ENCODE measurements at regions not wholly inside any gene's neighbourhood (a gene's known extent, or its start where the extent isn't known, plus 50 kb on each side); places are given as distances from the start of the nearest gene placed in this dataset.

DNA sequence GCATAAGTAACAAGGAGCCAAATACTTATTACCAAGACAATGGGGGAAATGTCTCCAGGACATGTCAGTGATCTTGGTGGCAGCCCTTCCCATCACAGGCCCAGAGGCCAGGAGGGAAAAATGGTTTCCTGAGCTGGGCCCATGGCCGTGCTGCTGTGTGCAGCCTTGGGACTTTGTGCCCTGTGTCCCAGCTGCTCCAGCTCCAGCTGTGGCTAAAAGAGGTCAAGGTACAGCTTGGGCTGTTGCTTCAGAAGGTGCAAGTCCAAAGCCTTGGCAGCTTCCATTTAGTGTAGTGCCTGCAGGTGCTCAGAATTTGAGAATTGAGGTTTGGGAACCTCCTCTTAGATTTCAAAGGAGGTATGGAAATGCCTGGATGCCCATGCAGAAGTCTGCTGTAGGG lies 212.3 kb upstream of the DCN start:
- in situ Hi-C loops (cut with HindIII; ENCODE audit: low sequenced_read_pairs): loop anchor here (25.0 kb wide), 1 partner anchor 1242 kb away; no protein-coding TSS in a partner anchor

- in situ Hi-C loops (cut with HindIII; ENCODE audit: low sequenced_read_pairs): loop anchor here (25.0 kb wide), 1 partner anchor 1249 kb away; no protein-coding TSS in a partner anchor
Observed at GRCh38 chr12:91388573-91388972, 206.0 kb upstream of the DCN start.

DNA sequence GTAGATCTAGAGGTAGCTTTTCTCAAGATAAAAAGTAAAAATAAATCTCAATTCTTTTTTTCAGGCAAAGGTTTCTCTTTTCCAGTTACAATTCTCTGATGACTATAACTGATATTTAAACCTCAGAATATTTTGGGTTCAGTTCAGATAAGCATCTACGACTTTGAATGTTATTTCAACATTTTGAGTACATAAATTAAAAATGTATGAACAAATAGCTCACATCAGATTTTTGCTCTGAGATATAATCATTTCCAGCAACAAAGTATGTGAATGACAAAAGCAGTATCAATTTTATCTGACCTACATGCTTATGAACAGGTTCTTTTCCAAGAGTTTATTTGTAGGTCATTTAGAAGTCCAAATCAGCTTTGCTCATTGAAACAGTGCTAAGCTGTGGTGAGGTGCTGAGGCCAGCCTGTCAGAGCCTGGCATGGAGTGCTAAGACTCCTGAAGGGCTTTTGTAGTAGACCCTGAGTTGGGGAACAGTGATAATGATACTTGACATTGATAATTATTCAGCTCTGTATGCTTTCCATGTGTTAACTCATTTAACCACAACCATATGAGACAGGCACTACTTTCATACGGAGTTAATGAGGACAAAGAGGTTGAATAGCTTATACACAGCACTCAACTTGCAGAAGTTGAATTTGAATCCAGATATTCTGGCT lies 205.0 kb upstream of the DCN start:
- in situ Hi-C loops (cut with HindIII; ENCODE audit: low sequenced_read_pairs): loop anchor here (25.0 kb wide), 1 partner anchor 1250 kb away; no protein-coding TSS in a partner anchor

DNA sequence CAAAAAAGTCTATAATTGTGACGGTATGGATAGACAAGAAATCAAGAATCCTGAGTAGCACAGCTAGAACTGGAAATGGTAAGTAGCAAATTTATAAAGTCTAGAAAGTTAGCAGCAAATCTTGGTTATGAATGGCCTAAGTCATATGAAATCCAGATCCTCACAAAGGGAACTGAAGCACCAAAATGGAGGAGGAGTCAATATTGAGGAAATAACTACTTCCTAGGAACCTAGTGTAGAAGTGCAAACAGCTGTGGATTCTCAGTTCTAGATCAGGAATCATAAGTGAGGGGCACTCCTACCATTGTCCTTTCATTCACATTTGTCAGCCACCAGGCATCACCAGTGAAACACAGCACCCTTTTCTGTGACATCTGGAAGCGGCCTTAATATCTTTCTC lies 202.2 kb upstream of the DCN start:
- in situ Hi-C loops (cut with HindIII; ENCODE audit: low sequenced_read_pairs): loop anchor here (25.0 kb wide), 1 partner anchor 1252 kb away; no protein-coding TSS in a partner anchor

GRCh38 chr12:91384366-91384765 lies 201.7 kb upstream of the DCN start:
- in situ Hi-C loops (cut with HindIII; ENCODE audit: low sequenced_read_pairs): loop anchor here (25.0 kb wide), 1 partner anchor 1253 kb away; no protein-coding TSS in a partner anchor

DNA sequence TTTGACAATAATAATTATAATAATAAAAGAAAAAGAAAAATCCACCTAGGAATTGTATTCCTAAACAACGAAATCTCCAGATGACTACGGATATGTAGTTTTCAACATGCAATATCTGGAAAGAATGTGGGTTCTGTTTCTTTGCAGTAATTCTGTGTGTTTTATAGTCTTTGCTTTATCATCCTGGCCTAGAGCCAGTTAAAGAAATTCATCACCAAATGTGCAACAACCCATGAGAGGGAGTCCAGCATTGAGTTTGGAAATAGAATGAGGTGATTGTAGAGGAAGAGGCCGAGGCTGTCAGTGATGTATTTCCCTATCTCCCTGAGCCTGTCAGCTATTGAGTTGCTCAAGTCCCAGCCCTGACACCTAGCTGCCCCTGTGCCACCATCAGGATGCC lies 200.5 kb upstream of the DCN start:
- in situ Hi-C loops (cut with HindIII; ENCODE audit: low sequenced_read_pairs): loop anchor here (25.0 kb wide), 1 partner anchor 1254 kb away; no protein-coding TSS in a partner anchor

DNA sequence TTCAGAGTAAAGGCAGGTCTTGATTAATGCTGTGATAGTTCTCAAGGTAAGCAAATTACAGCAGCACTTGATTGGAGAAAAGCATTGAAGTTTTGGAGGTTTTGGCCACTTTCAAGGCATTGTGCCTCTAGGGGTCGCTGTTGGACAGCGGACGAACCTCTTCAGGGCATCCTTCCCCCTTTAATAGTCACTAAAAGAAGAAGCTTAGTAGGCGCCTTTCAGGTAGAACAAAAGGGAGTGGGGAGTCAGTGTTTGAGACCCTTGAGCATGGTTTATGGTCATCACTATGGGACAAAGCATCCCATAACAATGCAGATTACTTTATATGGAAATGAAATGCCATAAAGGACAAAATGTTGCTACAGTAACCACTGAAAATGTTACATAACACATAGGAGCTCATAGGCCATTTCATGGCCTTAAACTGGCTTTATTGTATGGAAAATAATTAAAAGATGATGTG lies 199.5 kb upstream of the DCN start:
- in situ Hi-C loops (cut with HindIII; ENCODE audit: low sequenced_read_pairs): loop anchor here (25.0 kb wide), 1 partner anchor 1255 kb away; no protein-coding TSS in a partner anchor

DNA sequence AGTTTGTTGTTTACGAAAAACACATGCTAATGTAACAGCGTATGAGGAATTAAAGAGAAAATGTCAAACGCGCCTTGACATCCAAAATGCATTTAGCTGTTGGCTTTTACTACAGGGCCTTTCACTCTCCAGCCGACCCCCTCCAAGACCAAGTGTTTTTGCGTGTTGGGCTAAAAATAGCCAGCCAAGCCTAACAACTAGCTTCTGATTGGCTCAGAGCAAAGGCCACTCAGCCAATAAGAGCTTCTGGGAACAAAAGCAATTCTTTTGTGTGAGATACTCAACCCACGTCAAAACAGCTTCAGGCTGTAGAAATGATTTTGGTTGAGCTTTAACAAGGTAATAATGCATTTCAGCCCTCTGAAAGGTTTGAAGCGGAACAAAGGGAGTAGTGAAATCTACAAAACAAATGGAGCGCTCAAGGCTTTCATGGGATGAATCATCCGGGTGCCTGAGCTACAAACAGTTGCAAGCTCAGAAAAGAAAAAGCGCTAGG lies 198.7 kb upstream of the DCN start:
- in situ Hi-C loops (cut with HindIII; ENCODE audit: low sequenced_read_pairs): loop anchor here (25.0 kb wide), 1 partner anchor 1256 kb away; no protein-coding TSS in a partner anchor

- in situ Hi-C loops (cut with HindIII; ENCODE audit: low sequenced_read_pairs): loop anchor here (25.0 kb wide), 1 partner anchor 1257 kb away; no protein-coding TSS in a partner anchor
Observed at GRCh38 chr12:91380631-91381030, 198.0 kb upstream of the DCN start.

- in situ Hi-C loops (cut with HindIII; ENCODE audit: low sequenced_read_pairs): loop anchor here (25.0 kb wide), 1 partner anchor 1258 kb away; no protein-coding TSS in a partner anchor
Observed at GRCh38 chr12:91379051-91379775, 196.6 kb upstream of the DCN start.

GRCh38 chr12:91377436-91377835 lies 194.8 kb upstream of the DCN start:
- in situ Hi-C loops (cut with HindIII; ENCODE audit: low sequenced_read_pairs): loop anchor here (25.0 kb wide), 1 partner anchor 1260 kb away; no protein-coding TSS in a partner anchor

DNA sequence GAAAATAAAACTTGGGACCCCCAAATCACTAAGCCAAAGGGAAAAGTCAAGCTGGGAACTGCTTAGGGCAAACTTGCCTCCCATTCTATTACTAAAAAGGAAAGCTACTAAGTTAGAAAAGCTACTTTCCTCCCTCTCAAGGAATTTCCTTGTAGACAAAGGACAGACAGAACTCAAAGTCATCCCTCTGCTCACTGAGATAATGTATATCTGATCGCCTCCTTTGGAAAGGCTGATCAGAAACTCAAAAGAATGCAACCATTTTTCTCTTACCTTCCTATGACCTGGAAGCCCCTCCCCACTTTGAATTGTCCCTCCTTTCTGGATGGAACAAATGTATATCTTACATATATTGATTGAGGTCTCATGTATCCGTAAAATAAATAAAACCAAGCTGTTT lies 190.5 kb upstream of the DCN start:
- in situ Hi-C loops (cut with HindIII; ENCODE audit: low sequenced_read_pairs): no loop called here

- in situ Hi-C loops (cut with HindIII; ENCODE audit: low sequenced_read_pairs): no loop called here
Observed at GRCh38 chr12:91370086-91370868, 187.7 kb upstream of the DCN start.

- in situ Hi-C loops (cut with HindIII; ENCODE audit: low sequenced_read_pairs): no loop called here
Observed at GRCh38 chr12:91368613-91369012, 186.0 kb upstream of the DCN start.

- in situ Hi-C loops (cut with HindIII; ENCODE audit: low sequenced_read_pairs): no loop called here
Observed at GRCh38 chr12:91367234-91367849, 184.7 kb upstream of the DCN start.

- in situ Hi-C loops (cut with HindIII; ENCODE audit: low sequenced_read_pairs): no loop called here
Observed at GRCh38 chr12:91364471-91365184, 182.0 kb upstream of the DCN start.

GRCh38 chr12:91361864-91362263 lies 179.2 kb upstream of the DCN start:
- in situ Hi-C loops (cut with HindIII; ENCODE audit: low sequenced_read_pairs): no loop called here

- in situ Hi-C loops (cut with HindIII; ENCODE audit: low sequenced_read_pairs): no loop called here
Observed at GRCh38 chr12:91357381-91357780, 174.8 kb upstream of the DCN start.

GRCh38 chr12:91356405-91356804 lies 173.8 kb upstream of the DCN start:
- in situ Hi-C loops (cut with HindIII; ENCODE audit: low sequenced_read_pairs): no loop called here

Measured in DLD1 (cell line).